GM18508 (cell line): ENCODE measurements at regions not wholly inside any gene's neighbourhood (a gene's known extent, or its start where the extent isn't known, plus 50 kb on each side); places are given as distances from the start of the nearest gene placed in this dataset.
"Not testable (repeated sequence)": the region's sequence is repeated elsewhere in the genome, so short reads cannot be mapped to it uniquely, and the experiment has no call there.

Experiments used
- ATAC-seq: cut with Tn5 transposase; IDR thresholded peaks from one replicate; pipeline ENCODE4 v1.9.1; 2021; ENCODE audit warnings: moderate number of reproducible peaks; ENCODE audit not compliant: insufficient read depth, unreplicated experiment

- ATAC-seq = no peak
Observed at GRCh38 chr1:239125893-239126292, 260.5 kb upstream of the CHRM3 start.

- ATAC-seq = no peak
Observed at GRCh38 chr1:239125027-239125426, 261.3 kb upstream of the CHRM3 start.

GRCh38 chr1:239123260-239123659 is 263.1 kb upstream of the CHRM3 start:
- ATAC-seq = no peak

- no peak for ATAC-seq
Observed at GRCh38 chr1:239112101-239112935, 274.1 kb upstream of the CHRM3 start.

GRCh38 chr1:239107676-239108075 is 278.7 kb upstream of the CHRM3 start:
- no peak for ATAC-seq

GRCh38 chr1:239106689-239107088 is 279.7 kb upstream of the CHRM3 start:
- not testable (repeated sequence) for ATAC-seq

GRCh38 chr1:239098400-239099037 is 287.8 kb upstream of the CHRM3 start:
- no peak for ATAC-seq

- no peak for ATAC-seq
Observed at GRCh38 chr1:239091537-239091936, 294.8 kb upstream of the CHRM3 start.

- no peak for ATAC-seq
Observed at GRCh38 chr1:239084459-239085080, 301.8 kb upstream of the CHRM3 start.

- not testable (repeated sequence) for ATAC-seq
Observed at GRCh38 chr1:239081947-239082346, 304.4 kb upstream of the CHRM3 start.

- no peak for ATAC-seq
Observed at GRCh38 chr1:239067480-239067879, 318.9 kb upstream of the CHRM3 start.

- no peak for ATAC-seq
Observed at GRCh38 chr1:239067058-239067457, 319.3 kb upstream of the CHRM3 start.

GRCh38 chr1:239061770-239062169 is 324.6 kb upstream of the CHRM3 start:
- ATAC-seq = no peak

- ATAC-seq = no peak
Observed at GRCh38 chr1:239058190-239058589, 328.2 kb upstream of the CHRM3 start.

GRCh38 chr1:239056940-239057339 is 329.4 kb upstream of the CHRM3 start:
- no peak for ATAC-seq

- ATAC-seq = no peak
Observed at GRCh38 chr1:239053279-239053678, 333.1 kb upstream of the CHRM3 start.

- no peak for ATAC-seq
Observed at GRCh38 chr1:239049571-239049970, 336.8 kb upstream of the CHRM3 start.

GRCh38 chr1:239044829-239045228 is 341.5 kb upstream of the CHRM3 start:
- no peak for ATAC-seq

GRCh38 chr1:239040523-239040922 is 345.8 kb upstream of the CHRM3 start:
- ATAC-seq = no peak

GRCh38 chr1:239031310-239031709 is 355.1 kb upstream of the CHRM3 start:
- no peak for ATAC-seq

- ATAC-seq = no peak
Observed at GRCh38 chr1:239025997-239026694, 360.2 kb upstream of the CHRM3 start.
